IMR-90 (cell line): ENCODE measurements at regions not wholly inside any gene's neighbourhood (a gene's known extent, or its start where the extent isn't known, plus 50 kb on each side); places are given as distances from the start of the nearest gene placed in this dataset.

Source experiments
- ATAC-seq: fragments of 200-7000 bp; cut with Tn5 transposase; 2 replicates; pipeline ENCODE4 v1.9.1; 2020; ENCODE audit warnings: low read depth, mild to moderate bottlenecking, moderate library complexity
- BruUV-seq: library from RNA; stranded (reverse); fragments of 400-500 nt; replicated peaks from 2 replicates; lab custom pipeline; 2021; lab: Mats Ljungman, UMichigan
- CTCF ChIA-PET: fragments of 300-600 bp; formaldehyde crosslinking; extraction: SDS; loops from one replicate; lab custom pipeline; 2021; ENCODE audit warnings: antibody characterized with exemption; lab: Yijun Ruan, JAX
- POLR2A ChIA-PET: fragments of 300-600 bp; sonication (Branson Sonifier 250); formaldehyde crosslinking; loops from one replicate; lab custom pipeline; 2022; ENCODE audit warnings: antibody characterized with exemption; ENCODE audit not compliant: unreplicated experiment; lab: Charles Lee
- DNase-seq: peaks from one replicate; pipeline ENCODE4 v3.0.0; 2013
- H2AFZ ChIP-seq: replicated peaks from 2 replicates; pipeline ENCODE3; 2013; ENCODE audit warnings: low read length, mild to moderate bottlenecking; ENCODE audit not compliant: poor library complexity
- H2AK5ac ChIP-seq: 2 replicates; pipeline ENCODE4 v1.6.1; 2013; ENCODE audit warnings: low read depth, low read length, inconsistent platforms
- H2AK9ac ChIP-seq: replicated peaks from 2 replicates; pipeline ENCODE3; 2013; ENCODE audit warnings: mild to moderate bottlenecking, low read depth, low read length, moderate library complexity; ENCODE audit not compliant: poor library complexity
- H2BK120ac ChIP-seq: 2 replicates; pipeline ENCODE4 v1.6.1; 2013; ENCODE audit warnings: low read depth, low read length, inconsistent platforms
- H2BK15ac ChIP-seq: 3 replicates; pipeline ENCODE4 v1.6.1; 2013; ENCODE audit warnings: low read depth, low read length, inconsistent platforms
- H2BK20ac ChIP-seq: 2 replicates; pipeline ENCODE4 v1.6.1; 2013; ENCODE audit warnings: low read depth, mild to moderate bottlenecking, inconsistent platforms, low read length, moderate library complexity
- H2BK5ac ChIP-seq: 2 replicates; pipeline ENCODE4 v1.6.1; 2013; ENCODE audit warnings: mild to moderate bottlenecking, low read depth, low read length, inconsistent platforms; ENCODE audit not compliant: poor library complexity, severe bottlenecking
- H3K14ac ChIP-seq: replicated peaks from 2 replicates; pipeline ENCODE4 v1.6.1; 2013; ENCODE audit warnings: low read depth, low read length, inconsistent platforms
- H3K18ac ChIP-seq: 2 replicates; pipeline ENCODE4 v1.6.1; 2013; ENCODE audit warnings: low read depth, low read length, control low read depth
- H3K23ac ChIP-seq: 2 replicates; pipeline ENCODE4 v1.6.1; 2013; ENCODE audit warnings: low read depth, low read length, inconsistent platforms
- H3K27ac ChIP-seq: 2 replicates; pipeline ENCODE4 v1.5.1; 2013; ENCODE audit warnings: mild to moderate bottlenecking, control low read depth, low read length; ENCODE audit not compliant: insufficient read depth
- H3K27me3 ChIP-seq: 2 replicates; pipeline ENCODE4 v1.6.1; 2013; ENCODE audit warnings: low read length; ENCODE audit not compliant: control insufficient read depth, insufficient read depth
- H3K36me3 ChIP-seq: 2 replicates; pipeline ENCODE4 v1.6.1; 2013; ENCODE audit warnings: low read length, mixed read lengths; ENCODE audit not compliant: control insufficient read depth, insufficient read depth
- H3K4ac ChIP-seq: 2 replicates; pipeline ENCODE4 v1.6.1; 2013; ENCODE audit warnings: low read depth, low read length, inconsistent platforms
- H3K4me1 ChIP-seq: 2 replicates; pipeline ENCODE4 v1.6.1; 2013; ENCODE audit warnings: low read length, mixed read lengths; ENCODE audit not compliant: control insufficient read depth, insufficient read depth
- H3K4me2 ChIP-seq: 2 replicates; pipeline ENCODE4 v1.6.1; 2013; ENCODE audit warnings: low read depth, mild to moderate bottlenecking, control low read depth, low read length, moderate library complexity
- H3K4me3 ChIP-seq: 2 replicates; pipeline ENCODE4 v1.5.1; 2013; ENCODE audit warnings: low read depth, mild to moderate bottlenecking, control low read depth, low read length, moderate library complexity; ENCODE audit not compliant: insufficient read depth
- H3K56ac ChIP-seq: 2 replicates; pipeline ENCODE4 v1.6.1; 2013; ENCODE audit warnings: low read length, inconsistent platforms; ENCODE audit not compliant: insufficient read depth; ENCODE audit errors: extremely low read depth
- H3K79me1 ChIP-seq, 2 experiments: 2 replicates each; pipeline ENCODE4 v1.6.1; 2013; ENCODE audit warnings: low read length in 2 of 2, inconsistent platforms in 1 of 2, low read depth in 1 of 2
- H3K9ac ChIP-seq: 2 replicates; pipeline ENCODE4 v1.6.1; 2013; ENCODE audit warnings: low read depth, low read length, control low read depth
- H3K9me1 ChIP-seq: 2 replicates; pipeline ENCODE4 v1.6.1; 2013; ENCODE audit warnings: low read length, inconsistent platforms; ENCODE audit not compliant: insufficient read depth
- H3K9me3 ChIP-seq: 2 replicates; pipeline ENCODE4 v1.6.1; 2013; ENCODE audit warnings: low read length; ENCODE audit not compliant: control insufficient read depth, insufficient read depth
- H4K20me1 ChIP-seq: 2 replicates; pipeline ENCODE4 v1.6.1; 2013; ENCODE audit warnings: low read length, inconsistent platforms; ENCODE audit not compliant: insufficient read depth
- H4K5ac ChIP-seq: 2 replicates; pipeline ENCODE4 v1.6.1; 2013; ENCODE audit warnings: mild to moderate bottlenecking, low read depth, low read length, control low read depth
- H4K8ac ChIP-seq, 2 experiments: 2 replicates each; pipeline ENCODE4 v1.6.1; 2013; ENCODE audit warnings: low read depth in 2 of 2, low read length in 2 of 2, control low read depth in 1 of 2, inconsistent platforms in 1 of 2
- H4K91ac ChIP-seq: 2 replicates; pipeline ENCODE4 v1.6.1; 2013; ENCODE audit warnings: low read depth, low read length, inconsistent platforms; ENCODE audit not compliant: insufficient read depth
- BHLHE40 ChIP-seq: fragments of 150-350 bp; IDR thresholded peaks from 2 replicates; pipeline ENCODE4 v1.6.1; 2016; ENCODE audit warnings: mild to moderate bottlenecking, low read depth, low read length
- CEBPB ChIP-seq: IDR thresholded peaks from 2 replicates; pipeline ENCODE4 v1.6.1; 2012; ENCODE audit warnings: low read depth, low read length, improper control_type of control experiment
- CHD1 ChIP-seq: IDR thresholded peaks from 2 replicates; pipeline ENCODE4 v1.6.1; 2012; ENCODE audit warnings: low read depth, low read length, improper control_type of control experiment
- CTCF ChIP-seq: conservative IDR thresholded peaks from 2 replicates; pipeline ENCODE4 v1.5.1; 2012; ENCODE audit warnings: mild to moderate bottlenecking, low read depth, low read length, improper control_type of control experiment
- FOS ChIP-seq: fragments of 150-350 bp; IDR thresholded peaks from 2 replicates; pipeline ENCODE4 v1.6.1; 2016; ENCODE audit warnings: low read depth, low read length
- MAFK ChIP-seq: IDR thresholded peaks from 2 replicates; pipeline ENCODE4 v1.6.1; 2012; ENCODE audit warnings: low read depth, low read length, improper control_type of control experiment
- MAZ ChIP-seq: IDR thresholded peaks from 2 replicates; pipeline ENCODE4 v1.6.1; 2012; ENCODE audit warnings: low read depth, mild to moderate bottlenecking, low read length, improper control_type of control experiment, moderate library complexity, borderline replicate concordance
- MXI1 ChIP-seq: IDR thresholded peaks from 2 replicates; pipeline ENCODE4 v1.6.1; 2012; ENCODE audit warnings: low read depth, mild to moderate bottlenecking, low read length, moderate library complexity, borderline replicate concordance
- NFE2L2 ChIP-seq: fragments of 150-350 bp; IDR thresholded peaks from 2 replicates; pipeline ENCODE4 v1.6.1; 2016; ENCODE audit warnings: low read depth, mild to moderate bottlenecking, low read length
- POLR2A ChIP-seq: IDR thresholded peaks from 2 replicates; pipeline ENCODE4 v1.6.1; 2012; ENCODE audit warnings: mild to moderate bottlenecking, low read depth, low read length
- RAD21 ChIP-seq: IDR thresholded peaks from 2 replicates; pipeline ENCODE4 v1.6.1; 2012; ENCODE audit warnings: low read length, improper control_type of control experiment
- RCOR1 ChIP-seq: IDR thresholded peaks from 2 replicates; pipeline ENCODE4 v1.6.1; 2012; ENCODE audit warnings: mild to moderate bottlenecking, low read length, improper control_type of control experiment; ENCODE audit not compliant: insufficient replicate concordance
- RFX5 ChIP-seq: IDR thresholded peaks from 2 replicates; pipeline ENCODE4 v1.8.0; 2012; ENCODE audit warnings: low read depth, mild to moderate bottlenecking, low read length, moderate library complexity
- SMC3 ChIP-seq: fragments of 150-350 bp; IDR thresholded peaks from 2 replicates; pipeline ENCODE4 v1.6.1; 2016; ENCODE audit warnings: low read depth, mild to moderate bottlenecking, antibody characterized with exemption, low read length, moderate library complexity
- WGBS, 2 experiments: methylation state at CpG; one replicate each; pipeline versions ENCODE4 v1.1.5 to v1.1.7; 2013; ENCODE audit warnings: missing lambda C conversion rate in 2 of 2; ENCODE audit not compliant: insufficient read length in 1 of 2; ENCODE audit errors: extremely low coverage in 2 of 2; 5-methylcytosine and 5-hydroxymethylcytosine counted together
- dilution Hi-C: fragments of 300-500 bp; cut with HindIII; formaldehyde crosslinking; loops from one replicate; pipeline ENCODE4 v1.14.3; 2018; ENCODE audit warnings: low sequenced_read_pairs; ENCODE audit not compliant: unreplicated experiment
- in situ Hi-C: fragments of 300-500 bp; cut with MboI; formaldehyde crosslinking; loops from 3 replicates; pipeline ENCODE4 v1.14.3; 2019; ENCODE audit warnings: low sequenced_read_pairs, inconsistent platforms, mixed read lengths
- intact Hi-C: fragments of 100-400 bp; cut with micrococcal nuclease; formaldehyde crosslinking; loops from 2 replicates; pipeline ENCODE4 v1.10.0; 2022
- TF ChIP-seq, protein P1 (sequence below): fragments of 150-350 bp; IDR thresholded peaks from 2 replicates; pipeline ENCODE4 v1.6.1; 2016; ENCODE audit warnings: low read depth, mild to moderate bottlenecking, low read length, moderate library complexity, borderline replicate concordance
- TF ChIP-seq, protein P2 (sequence below): fragments of 150-350 bp; IDR thresholded peaks from 2 replicates; pipeline ENCODE4 v1.6.1; 2017; ENCODE audit warnings: mild to moderate bottlenecking, antibody characterized with exemption, low read length, low read depth

- no peaks in the 10 kb centered on the region for H3K4me1 ChIP-seq
- H3K9me1 ChIP-seq, result no peaks in the 10 kb centered on the region
- H3K14ac ChIP-seq, result no peak overlapping the region
- in situ Hi-C loops, result no loop called here
- H3K4me3 ChIP-seq, result no peak overlapping the region
- no peak overlapping the region for H2AK9ac ChIP-seq
- dilution Hi-C loops, result no loop called here
- H3K56ac ChIP-seq, result no peak overlapping the region
- H3K9me3 ChIP-seq, result peaks cover 3% of the 10 kb centered on the region; the same call in 1 of the 2 replicates
- H3K36me3 ChIP-seq, result no peaks in the 10 kb centered on the region
- no peak overlapping the region for H3K4ac ChIP-seq
- no peak overlapping the region for H3K4me2 ChIP-seq
- no peak overlapping the region for H4K8ac ChIP-seq
- no peak overlapping the region for H4K91ac ChIP-seq
- TF ChIP-seq, protein P1, sequence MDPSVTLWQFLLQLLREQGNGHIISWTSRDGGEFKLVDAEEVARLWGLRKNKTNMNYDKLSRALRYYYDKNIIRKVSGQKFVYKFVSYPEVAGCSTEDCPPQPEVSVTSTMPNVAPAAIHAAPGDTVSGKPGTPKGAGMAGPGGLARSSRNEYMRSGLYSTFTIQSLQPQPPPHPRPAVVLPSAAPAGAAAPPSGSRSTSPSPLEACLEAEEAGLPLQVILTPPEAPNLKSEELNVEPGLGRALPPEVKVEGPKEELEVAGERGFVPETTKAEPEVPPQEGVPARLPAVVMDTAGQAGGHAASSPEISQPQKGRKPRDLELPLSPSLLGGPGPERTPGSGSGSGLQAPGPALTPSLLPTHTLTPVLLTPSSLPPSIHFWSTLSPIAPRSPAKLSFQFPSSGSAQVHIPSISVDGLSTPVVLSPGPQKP, result no peak
- TF ChIP-seq CHD1, result no peak
- no peak for TF ChIP-seq FOS
- no peak for TF ChIP-seq MAFK
- TF ChIP-seq RCOR1, result no peak
- TF ChIP-seq MXI1, result no peak
- no peak for TF ChIP-seq CEBPB
- TF ChIP-seq RAD21, result no peak
- TF ChIP-seq NFE2L2, result no peak
- TF ChIP-seq MAZ, result no peak
- TF ChIP-seq, protein P2, sequence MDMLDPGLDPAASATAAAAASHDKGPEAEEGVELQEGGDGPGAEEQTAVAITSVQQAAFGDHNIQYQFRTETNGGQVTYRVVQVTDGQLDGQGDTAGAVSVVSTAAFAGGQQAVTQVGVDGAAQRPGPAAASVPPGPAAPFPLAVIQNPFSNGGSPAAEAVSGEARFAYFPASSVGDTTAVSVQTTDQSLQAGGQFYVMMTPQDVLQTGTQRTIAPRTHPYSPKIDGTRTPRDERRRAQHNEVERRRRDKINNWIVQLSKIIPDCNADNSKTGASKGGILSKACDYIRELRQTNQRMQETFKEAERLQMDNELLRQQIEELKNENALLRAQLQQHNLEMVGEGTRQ, result no peak
- no peak for TF ChIP-seq SMC3
- TF ChIP-seq CTCF, result no peak
- no peak for TF ChIP-seq POLR2A
- TF ChIP-seq RFX5, result no peak
- TF ChIP-seq BHLHE40, result no peak
- POLR2A ChIA-PET, result no interaction called here
- intact Hi-C loops, result no loop called here
- no peak overlapping the region for H2BK15ac ChIP-seq
- H3K79me1 ChIP-seq, result no peaks in the 10 kb centered on the region
- peak; percentile 50 for DNase-seq
- H3K27me3 ChIP-seq, result no peaks in the 10 kb centered on the region
- CTCF ChIA-PET, result no interaction called here
- H3K9ac ChIP-seq, result no peak overlapping the region
- H2BK120ac ChIP-seq, result no peak overlapping the region
- no peak overlapping the region for H2BK20ac ChIP-seq
- H3K27ac ChIP-seq, result no peak overlapping the region
- no peak overlapping the region for H2BK5ac ChIP-seq
- ATAC-seq, result no peak
- H3K18ac ChIP-seq, result no peak overlapping the region
- no peak overlapping the region for H2AK5ac ChIP-seq
- H4K5ac ChIP-seq, result no peak overlapping the region
- no TSS peak for BruUV-seq
- H2AFZ ChIP-seq, result no peak overlapping the region
- H4K20me1 ChIP-seq, result no peaks in the 10 kb centered on the region
- no CpG with 5 or more reads among the region's 3 CpGs for WGBS, 2 experiments
- H3K23ac ChIP-seq, result no peak overlapping the region
These were observed 1255.7 kb upstream of the LRRTM3 start for GRCh38 chr10:65670087-65670486.
